ENCODE measurements at regions not wholly inside any gene's neighbourhood (a gene's known extent, or its start where the extent isn't known, plus 50 kb on each side); places are given as distances from the start of the nearest gene placed in this dataset.

DNA sequence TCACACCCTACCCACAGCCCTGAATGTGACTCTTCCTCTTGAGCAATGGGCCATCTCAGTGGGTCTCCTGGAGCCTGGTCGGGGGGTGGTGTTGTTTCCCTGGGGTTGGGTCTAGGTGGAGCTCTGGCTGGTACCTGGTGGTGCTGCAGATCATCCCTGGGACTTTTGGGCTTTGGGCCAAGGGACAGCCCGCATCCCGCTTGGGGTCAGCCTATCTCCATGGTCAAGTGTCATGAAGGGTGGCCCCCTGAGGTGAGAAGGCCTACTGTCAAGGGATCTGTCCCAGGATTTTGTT, 202.0 kb downstream of the UBE3A start:
- TF ChIP-seq, protein P1, sequence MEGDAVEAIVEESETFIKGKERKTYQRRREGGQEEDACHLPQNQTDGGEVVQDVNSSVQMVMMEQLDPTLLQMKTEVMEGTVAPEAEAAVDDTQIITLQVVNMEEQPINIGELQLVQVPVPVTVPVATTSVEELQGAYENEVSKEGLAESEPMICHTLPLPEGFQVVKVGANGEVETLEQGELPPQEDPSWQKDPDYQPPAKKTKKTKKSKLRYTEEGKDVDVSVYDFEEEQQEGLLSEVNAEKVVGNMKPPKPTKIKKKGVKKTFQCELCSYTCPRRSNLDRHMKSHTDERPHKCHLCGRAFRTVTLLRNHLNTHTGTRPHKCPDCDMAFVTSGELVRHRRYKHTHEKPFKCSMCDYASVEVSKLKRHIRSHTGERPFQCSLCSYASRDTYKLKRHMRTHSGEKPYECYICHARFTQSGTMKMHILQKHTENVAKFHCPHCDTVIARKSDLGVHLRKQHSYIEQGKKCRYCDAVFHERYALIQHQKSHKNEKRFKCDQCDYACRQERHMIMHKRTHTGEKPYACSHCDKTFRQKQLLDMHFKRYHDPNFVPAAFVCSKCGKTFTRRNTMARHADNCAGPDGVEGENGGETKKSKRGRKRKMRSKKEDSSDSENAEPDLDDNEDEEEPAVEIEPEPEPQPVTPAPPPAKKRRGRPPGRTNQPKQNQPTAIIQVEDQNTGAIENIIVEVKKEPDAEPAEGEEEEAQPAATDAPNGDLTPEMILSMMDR (IDR thresholded peaks at IDR 0.05) = no peak
- no peak for TF ChIP-seq ZFX (IDR thresholded peaks at IDR 0.05; ENCODE audit: borderline replicate concordance)
- H3K27ac ChIP-seq = no peak overlapping the region

DNA sequence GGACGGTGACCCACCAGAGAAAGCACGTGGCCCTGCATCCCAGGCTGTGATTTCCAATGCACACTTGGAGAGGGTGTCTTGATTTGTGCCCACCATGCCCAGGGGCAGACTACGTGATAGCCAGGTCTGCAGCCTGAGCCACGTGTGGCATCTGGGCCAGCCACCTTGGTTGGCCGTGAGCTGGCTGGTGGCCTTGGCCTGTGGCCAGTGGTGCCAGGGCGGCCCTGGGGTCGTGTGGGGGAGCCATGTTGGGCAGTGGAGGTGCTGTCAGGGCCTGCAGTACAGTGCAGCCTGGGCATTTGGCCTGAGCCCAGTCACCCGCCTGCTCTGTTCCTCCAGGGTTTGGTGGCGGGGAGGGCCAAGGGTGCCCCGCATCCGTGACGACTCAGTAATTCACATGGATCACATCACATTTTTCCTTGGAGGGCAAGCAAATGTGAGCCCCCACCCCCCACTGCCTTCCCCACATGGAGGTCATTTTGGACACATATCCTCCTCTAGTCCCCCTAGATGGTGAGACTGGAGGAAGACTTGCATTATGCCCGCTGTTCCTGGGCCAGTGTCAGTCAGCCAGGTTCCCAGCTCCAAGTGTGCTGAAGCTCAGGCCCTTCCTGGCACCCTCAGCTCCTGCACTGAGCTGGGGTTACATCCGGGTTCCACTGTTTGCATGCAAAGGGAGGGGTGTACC, 201.4 kb downstream of the UBE3A start:
- H3K27ac ChIP-seq = no peak overlapping the region
- no peak for TF ChIP-seq ZFX (IDR thresholded peaks at IDR 0.05; ENCODE audit: borderline replicate concordance)

DNA sequence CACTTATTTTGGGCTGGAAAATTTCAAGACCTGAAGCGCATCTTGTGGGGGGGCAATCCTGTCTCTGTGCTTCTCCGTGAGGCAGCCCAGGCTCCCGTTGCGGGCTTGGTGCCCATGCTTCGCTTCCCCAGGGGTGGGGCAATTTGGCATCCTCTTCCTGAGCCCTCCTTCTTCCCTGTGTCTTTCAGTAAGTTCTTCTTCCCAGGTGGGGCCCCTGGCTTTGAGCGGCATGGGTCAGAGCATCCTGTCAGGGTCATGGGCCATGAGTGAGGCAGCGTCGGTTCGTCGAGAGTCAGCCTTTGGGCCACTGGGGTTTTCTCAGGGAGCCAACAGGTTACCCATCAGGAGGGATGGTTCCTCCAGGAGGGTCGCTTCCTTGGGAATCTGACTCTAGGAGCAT, 200.7 kb downstream of the UBE3A start:
- TF ChIP-seq ZFX (IDR thresholded peaks at IDR 0.05; ENCODE audit: borderline replicate concordance) = no peak
- TF ChIP-seq, protein P1 (IDR thresholded peaks at IDR 0.05) = no peak
- no peak overlapping the region for H3K27ac ChIP-seq

DNA sequence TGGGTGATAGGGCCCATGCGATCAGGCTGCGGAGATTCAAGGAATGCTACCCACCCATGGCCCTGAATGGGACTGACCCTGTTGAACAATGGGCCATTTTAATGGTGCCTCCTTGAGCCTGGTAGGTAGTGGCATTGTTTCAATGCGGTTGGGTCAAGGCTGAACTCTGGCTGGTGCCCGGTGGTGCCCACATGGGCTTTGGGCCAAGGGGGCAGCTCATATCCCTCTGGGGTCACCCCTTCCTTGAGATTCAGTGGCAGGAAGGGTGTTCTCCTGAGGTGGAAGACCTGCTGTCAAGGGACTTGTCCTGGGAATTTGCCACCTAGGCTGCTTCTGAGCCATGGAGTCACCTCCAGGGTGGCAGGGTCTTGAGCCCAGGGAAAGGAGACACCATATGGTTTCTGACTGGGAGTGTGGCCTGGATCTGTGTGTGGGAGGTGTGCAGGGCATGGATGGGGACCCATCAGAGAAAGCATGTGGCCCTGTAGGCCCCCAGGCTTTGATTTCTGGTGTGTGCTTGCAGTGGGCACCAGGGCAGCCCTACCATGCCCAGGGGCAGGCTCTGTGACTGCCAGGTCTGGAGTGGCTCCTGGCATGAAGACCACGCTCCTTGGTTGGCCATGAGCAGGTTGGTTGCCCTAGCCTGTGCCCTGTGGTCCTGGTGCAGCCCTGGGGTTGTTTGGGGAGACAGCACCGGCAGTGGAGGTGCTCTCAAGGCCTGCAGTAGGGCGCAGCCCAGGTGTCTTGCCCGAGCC, 199.9 kb downstream of the UBE3A start:
- TF ChIP-seq ZFX (IDR thresholded peaks at IDR 0.05; ENCODE audit: borderline replicate concordance) = no peak
- TF ChIP-seq, protein P1 (IDR thresholded peaks at IDR 0.05) = no peak
- no peak overlapping the region for H3K27ac ChIP-seq

DNA sequence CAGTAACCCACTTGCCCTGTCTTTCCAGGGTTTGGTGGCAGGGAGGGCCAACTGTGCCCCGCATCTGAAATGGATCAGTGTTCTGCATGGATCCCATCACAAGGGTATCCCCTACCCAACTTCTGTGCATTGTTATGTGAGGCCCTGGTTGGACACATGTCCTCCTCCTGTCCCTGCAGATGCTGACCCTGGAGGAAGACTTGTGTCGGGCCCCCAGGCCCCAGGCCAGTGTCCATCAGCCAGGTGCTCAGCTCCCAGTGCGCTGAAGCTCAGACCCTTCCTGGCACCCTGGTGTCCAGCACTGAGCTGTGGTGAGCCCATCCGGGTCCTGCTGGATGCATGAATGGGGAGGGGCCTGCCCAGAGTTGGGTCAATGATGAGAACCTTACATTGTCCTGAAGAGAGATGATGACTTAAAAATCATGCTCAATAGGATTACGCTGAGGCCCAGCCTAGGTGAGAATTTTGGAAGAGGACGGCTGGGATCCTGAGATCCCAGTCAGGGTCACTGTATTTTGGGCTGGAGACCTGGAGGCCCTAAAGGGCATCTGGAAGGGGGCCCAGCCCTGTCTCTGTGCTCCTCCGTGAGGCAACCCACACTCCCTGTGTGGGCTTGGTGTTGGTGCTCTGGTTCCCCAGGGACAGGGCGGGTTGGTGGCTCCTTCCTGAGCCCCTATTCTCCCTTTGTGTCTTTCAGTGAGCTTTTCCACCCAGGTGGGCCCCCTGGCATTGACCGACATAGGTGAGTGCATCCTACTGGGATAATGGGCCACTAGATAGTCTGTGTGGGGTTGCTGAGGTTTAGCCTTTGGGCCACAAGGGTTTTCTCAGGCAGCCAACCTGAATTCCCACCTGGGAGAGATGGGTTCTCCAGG, 199.1 kb downstream of the UBE3A start:
- TF ChIP-seq, protein P1 (IDR thresholded peaks at IDR 0.05) = no peak
- TF ChIP-seq ZFX (IDR thresholded peaks at IDR 0.05; ENCODE audit: borderline replicate concordance) = no peak
- no peak overlapping the region for H3K27ac ChIP-seq

DNA sequence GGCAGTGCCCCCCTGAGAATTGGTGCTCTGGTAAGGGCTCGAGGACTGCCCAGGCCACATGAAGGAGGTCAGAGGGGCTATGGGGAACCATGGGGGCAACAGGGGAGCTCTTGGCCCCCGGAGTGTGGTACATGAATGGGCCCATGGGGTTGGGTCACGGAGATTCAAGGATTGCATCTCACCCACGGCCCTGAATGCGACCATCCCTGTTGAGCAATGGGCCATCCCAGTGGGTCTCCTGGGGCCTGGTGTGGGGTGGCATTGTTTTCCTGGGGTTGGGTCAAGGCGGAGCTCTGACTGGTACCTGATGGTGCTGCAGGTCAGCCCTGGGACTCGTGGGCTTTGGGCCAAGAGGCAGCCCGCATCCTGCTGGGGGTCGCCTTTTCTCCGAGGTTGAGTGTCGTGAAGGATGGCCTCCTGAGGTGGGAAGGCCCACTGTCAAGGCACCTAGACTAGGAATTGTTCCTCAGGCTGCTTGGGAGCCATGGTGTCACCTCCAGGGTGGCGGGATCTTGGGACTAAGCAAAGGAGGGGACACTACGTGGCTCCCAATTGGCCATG, 198.3 kb downstream of the UBE3A start:
- TF ChIP-seq ZFX (IDR thresholded peaks at IDR 0.05; ENCODE audit: borderline replicate concordance) = no peak
- TF ChIP-seq, protein P1 (IDR thresholded peaks at IDR 0.05) = no peak
- H3K27ac ChIP-seq = no peak overlapping the region

DNA sequence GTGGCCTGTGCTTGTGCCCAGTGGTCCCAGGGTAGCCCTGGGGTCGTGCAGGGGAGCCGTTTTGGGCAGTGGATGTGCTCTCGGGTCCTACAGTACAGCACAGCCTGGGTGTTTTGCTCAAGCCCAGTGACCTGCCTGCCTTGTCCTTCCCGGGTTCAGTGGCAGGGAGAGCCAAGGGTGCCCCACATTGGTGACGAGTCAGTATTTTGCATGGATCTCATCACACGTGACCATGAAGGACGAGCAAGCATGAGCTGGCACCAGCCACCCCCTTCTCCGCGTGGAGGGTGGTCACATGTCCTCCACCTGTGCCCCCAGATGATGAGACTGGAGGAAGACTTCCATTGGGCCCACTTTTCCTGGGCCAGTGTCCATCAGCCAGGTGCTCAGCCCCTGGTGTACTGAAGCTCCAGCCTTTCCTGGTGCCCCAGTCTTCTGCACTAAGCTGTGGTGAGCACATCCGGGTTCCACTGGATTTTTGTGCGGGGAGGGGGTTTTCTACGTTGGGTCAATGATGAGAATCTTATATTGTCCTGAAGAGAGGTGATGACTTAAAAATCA, 197.5 kb downstream of the UBE3A start:
- no peak for TF ChIP-seq ZFX (IDR thresholded peaks at IDR 0.05; ENCODE audit: borderline replicate concordance)
- TF ChIP-seq, protein P1 (IDR thresholded peaks at IDR 0.05) = no peak
- no peak overlapping the region for H3K27ac ChIP-seq
